ENCODE measurements at regions not wholly inside any gene's neighbourhood (a gene's known extent, or its start where the extent isn't known, plus 50 kb on each side); places are given as distances from the start of the nearest gene placed in this dataset.

GRCh38 chr21:39007532-39007931 lies 175.7 kb downstream of the PSMG1 start:
- TF ChIP-seq, protein P1, sequence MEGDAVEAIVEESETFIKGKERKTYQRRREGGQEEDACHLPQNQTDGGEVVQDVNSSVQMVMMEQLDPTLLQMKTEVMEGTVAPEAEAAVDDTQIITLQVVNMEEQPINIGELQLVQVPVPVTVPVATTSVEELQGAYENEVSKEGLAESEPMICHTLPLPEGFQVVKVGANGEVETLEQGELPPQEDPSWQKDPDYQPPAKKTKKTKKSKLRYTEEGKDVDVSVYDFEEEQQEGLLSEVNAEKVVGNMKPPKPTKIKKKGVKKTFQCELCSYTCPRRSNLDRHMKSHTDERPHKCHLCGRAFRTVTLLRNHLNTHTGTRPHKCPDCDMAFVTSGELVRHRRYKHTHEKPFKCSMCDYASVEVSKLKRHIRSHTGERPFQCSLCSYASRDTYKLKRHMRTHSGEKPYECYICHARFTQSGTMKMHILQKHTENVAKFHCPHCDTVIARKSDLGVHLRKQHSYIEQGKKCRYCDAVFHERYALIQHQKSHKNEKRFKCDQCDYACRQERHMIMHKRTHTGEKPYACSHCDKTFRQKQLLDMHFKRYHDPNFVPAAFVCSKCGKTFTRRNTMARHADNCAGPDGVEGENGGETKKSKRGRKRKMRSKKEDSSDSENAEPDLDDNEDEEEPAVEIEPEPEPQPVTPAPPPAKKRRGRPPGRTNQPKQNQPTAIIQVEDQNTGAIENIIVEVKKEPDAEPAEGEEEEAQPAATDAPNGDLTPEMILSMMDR (IDR thresholded peaks at IDR 0.05; ENCODE audit: borderline replicate concordance, extremely low read depth, low read length, poor library complexity, severe bottlenecking): no peak
- no peak for TF ChIP-seq EZH2 (IDR thresholded peaks at IDR 0.05; ENCODE audit: borderline replicate concordance, low read depth, low read length, severe bottlenecking)
